IMR-90 (cell line): ENCODE measurements at regions not wholly inside any gene's neighbourhood (a gene's known extent, or its start where the extent isn't known, plus 50 kb on each side); places are given as distances from the start of the nearest gene placed in this dataset.

Experiments used
- CEBPB ChIP-seq: IDR thresholded peaks from 2 replicates; pipeline ENCODE4 v1.6.1; 2012; ENCODE audit warnings: low read depth, low read length, improper control_type of control experiment
- MAFK ChIP-seq: IDR thresholded peaks from 2 replicates; pipeline ENCODE4 v1.6.1; 2012; ENCODE audit warnings: low read depth, low read length, improper control_type of control experiment
- POLR2A ChIP-seq: IDR thresholded peaks from 2 replicates; pipeline ENCODE4 v1.6.1; 2012; ENCODE audit warnings: mild to moderate bottlenecking, low read depth, low read length
- RFX5 ChIP-seq: IDR thresholded peaks from 2 replicates; pipeline ENCODE4 v1.8.0; 2012; ENCODE audit warnings: low read depth, mild to moderate bottlenecking, low read length, moderate library complexity
- SMC3 ChIP-seq: fragments of 150-350 bp; IDR thresholded peaks from 2 replicates; pipeline ENCODE4 v1.6.1; 2016; ENCODE audit warnings: low read depth, mild to moderate bottlenecking, antibody characterized with exemption, low read length, moderate library complexity
- TF ChIP-seq, protein P1 (sequence below): conservative IDR thresholded peaks from 2 replicates; pipeline ENCODE4 v1.5.1; 2012; ENCODE audit warnings: mild to moderate bottlenecking, low read depth, low read length, improper control_type of control experiment
- TF ChIP-seq, protein P2 (sequence below): fragments of 150-350 bp; IDR thresholded peaks from 2 replicates; pipeline ENCODE4 v1.6.1; 2017; ENCODE audit warnings: mild to moderate bottlenecking, antibody characterized with exemption, low read length, low read depth

DNA sequence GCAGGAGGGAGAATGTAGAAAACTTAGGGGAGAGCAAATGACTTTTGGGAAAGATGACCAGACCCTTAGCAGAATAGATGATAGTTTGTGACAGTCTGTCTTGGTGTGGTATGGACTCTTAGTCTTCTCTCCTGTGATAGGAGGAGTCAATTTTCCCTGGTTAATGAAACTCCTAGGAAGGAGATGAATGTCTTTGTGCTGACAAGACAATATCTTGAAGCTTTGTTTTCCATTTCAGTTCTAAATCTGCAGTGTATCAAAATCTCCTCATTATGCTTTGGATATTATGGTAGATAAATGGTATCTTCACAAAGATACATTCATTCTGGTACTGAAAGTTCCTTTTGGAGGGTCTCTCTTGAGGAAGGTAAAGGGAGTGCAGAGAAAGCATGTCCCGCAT lies 77.8 kb upstream of the ZNF717 start:
- TF ChIP-seq POLR2A: no peak
- TF ChIP-seq, protein P1, sequence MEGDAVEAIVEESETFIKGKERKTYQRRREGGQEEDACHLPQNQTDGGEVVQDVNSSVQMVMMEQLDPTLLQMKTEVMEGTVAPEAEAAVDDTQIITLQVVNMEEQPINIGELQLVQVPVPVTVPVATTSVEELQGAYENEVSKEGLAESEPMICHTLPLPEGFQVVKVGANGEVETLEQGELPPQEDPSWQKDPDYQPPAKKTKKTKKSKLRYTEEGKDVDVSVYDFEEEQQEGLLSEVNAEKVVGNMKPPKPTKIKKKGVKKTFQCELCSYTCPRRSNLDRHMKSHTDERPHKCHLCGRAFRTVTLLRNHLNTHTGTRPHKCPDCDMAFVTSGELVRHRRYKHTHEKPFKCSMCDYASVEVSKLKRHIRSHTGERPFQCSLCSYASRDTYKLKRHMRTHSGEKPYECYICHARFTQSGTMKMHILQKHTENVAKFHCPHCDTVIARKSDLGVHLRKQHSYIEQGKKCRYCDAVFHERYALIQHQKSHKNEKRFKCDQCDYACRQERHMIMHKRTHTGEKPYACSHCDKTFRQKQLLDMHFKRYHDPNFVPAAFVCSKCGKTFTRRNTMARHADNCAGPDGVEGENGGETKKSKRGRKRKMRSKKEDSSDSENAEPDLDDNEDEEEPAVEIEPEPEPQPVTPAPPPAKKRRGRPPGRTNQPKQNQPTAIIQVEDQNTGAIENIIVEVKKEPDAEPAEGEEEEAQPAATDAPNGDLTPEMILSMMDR: no peak
- TF ChIP-seq RFX5: no peak
- TF ChIP-seq, protein P2, sequence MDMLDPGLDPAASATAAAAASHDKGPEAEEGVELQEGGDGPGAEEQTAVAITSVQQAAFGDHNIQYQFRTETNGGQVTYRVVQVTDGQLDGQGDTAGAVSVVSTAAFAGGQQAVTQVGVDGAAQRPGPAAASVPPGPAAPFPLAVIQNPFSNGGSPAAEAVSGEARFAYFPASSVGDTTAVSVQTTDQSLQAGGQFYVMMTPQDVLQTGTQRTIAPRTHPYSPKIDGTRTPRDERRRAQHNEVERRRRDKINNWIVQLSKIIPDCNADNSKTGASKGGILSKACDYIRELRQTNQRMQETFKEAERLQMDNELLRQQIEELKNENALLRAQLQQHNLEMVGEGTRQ: no peak
- TF ChIP-seq SMC3: no peak
- TF ChIP-seq CEBPB: no peak
- TF ChIP-seq MAFK: peak; percentile 82
